Stimulated activated naive CD8-positive, alpha-beta T cell treated with anti-CD3 and anti-CD28 coated beads, Interleukin-15, Interleukin-2, amounts not matched to agents 100 ng/mL and 50 ng/mL, for 24 hours (primary cell): ENCODE measurements at regions not wholly inside any gene's neighbourhood (a gene's known extent, or its start where the extent isn't known, plus 50 kb on each side); places are given as distances from the start of the nearest gene placed in this dataset.

Experiments used
- H3K27ac Mint-ChIP-seq: one replicate; pipeline ENCODE4 v1.8.0; 2021; ENCODE audit warnings: mild to moderate bottlenecking, mixed read lengths
- H3K27me3 Mint-ChIP-seq: one replicate; pipeline ENCODE4 v1.8.0; 2021; ENCODE audit warnings: mixed read lengths
- H3K36me3 Mint-ChIP-seq: one replicate; pipeline ENCODE4 v1.8.0; 2021; ENCODE audit warnings: low read depth, mixed read lengths
- H3K4me1 Mint-ChIP-seq: one replicate; pipeline ENCODE4 v1.8.0; 2021; ENCODE audit warnings: low read depth, mixed read lengths
- H3K4me3 Mint-ChIP-seq: one replicate; pipeline ENCODE4 v1.8.0; 2021; ENCODE audit warnings: mild to moderate bottlenecking, mixed read lengths
- H3K9me3 Mint-ChIP-seq: one replicate; pipeline ENCODE4 v1.8.0; 2021; ENCODE audit warnings: mixed read lengths

GRCh38 chr14:103258211-103258610, 75.8 kb upstream of the EIF5 start:
- H3K4me1 Mint-ChIP-seq, result peaks cover 9% of the 10 kb centered on the region
- no peaks in the 10 kb centered on the region for H3K9me3 Mint-ChIP-seq
- H3K4me3 Mint-ChIP-seq, result no peak overlapping the region
- H3K27me3 Mint-ChIP-seq, result peaks cover 20% of the 10 kb centered on the region
- H3K27ac Mint-ChIP-seq, result no peak overlapping the region
- H3K36me3 Mint-ChIP-seq, result no peaks in the 10 kb centered on the region

GRCh38 chr14:103259184-103259583, 74.9 kb upstream of the EIF5 start:
- no peaks in the 10 kb centered on the region for H3K36me3 Mint-ChIP-seq
- H3K27ac Mint-ChIP-seq, result no peak overlapping the region
- H3K9me3 Mint-ChIP-seq, result no peaks in the 10 kb centered on the region
- no peak overlapping the region for H3K4me3 Mint-ChIP-seq
- H3K4me1 Mint-ChIP-seq, result peaks cover 9% of the 10 kb centered on the region
- H3K27me3 Mint-ChIP-seq, result peaks cover 29% of the 10 kb centered on the region

- H3K9me3 Mint-ChIP-seq, result no peaks in the 10 kb centered on the region
- H3K4me3 Mint-ChIP-seq, result no peak overlapping the region
- peaks cover 9% of the 10 kb centered on the region for H3K4me1 Mint-ChIP-seq
- no peak overlapping the region for H3K27ac Mint-ChIP-seq
- no peaks in the 10 kb centered on the region for H3K36me3 Mint-ChIP-seq
- peaks cover 32% of the 10 kb centered on the region for H3K27me3 Mint-ChIP-seq
Observed at GRCh38 chr14:103259801-103260628, 74.0 kb upstream of the EIF5 start.

- H3K36me3 Mint-ChIP-seq, result no peaks in the 10 kb centered on the region
- no peaks in the 10 kb centered on the region for H3K9me3 Mint-ChIP-seq
- peak overlapping the region; percentile 24 for H3K4me3 Mint-ChIP-seq
- peaks cover 36% of the 10 kb centered on the region for H3K27me3 Mint-ChIP-seq
- no peak overlapping the region for H3K27ac Mint-ChIP-seq
- H3K4me1 Mint-ChIP-seq, result peaks cover 9% of the 10 kb centered on the region
Observed at GRCh38 chr14:103260629-103261124, 73.4 kb upstream of the EIF5 start.

GRCh38 chr14:103267226-103267910, 66.7 kb upstream of the EIF5 start:
- Mint-ChIP-seq H3K27me3 (peaks cover 75% of the 10 kb centered on the region), H3K9me3 (no peaks in the 10 kb centered on the region), H3K4me1 (no peaks in the 10 kb centered on the region), H3K27ac (no peak overlapping the region), H3K4me3 (no peak overlapping the region), H3K36me3 (no peaks in the 10 kb centered on the region)

GRCh38 chr14:103271189-103271588, 62.8 kb upstream of the EIF5 start:
- Mint-ChIP-seq H3K27me3 (peaks cover 69% of the 10 kb centered on the region), H3K4me1 (no peaks in the 10 kb centered on the region), H3K27ac (no peak overlapping the region), H3K36me3 (no peaks in the 10 kb centered on the region), H3K4me3 (no peak overlapping the region), H3K9me3 (no peaks in the 10 kb centered on the region)

GRCh38 chr14:103273145-103273744, 60.8 kb upstream of the EIF5 start:
- Mint-ChIP-seq H3K9me3 (no peaks in the 10 kb centered on the region), H3K4me1 (no peaks in the 10 kb centered on the region), H3K4me3 (no peak overlapping the region), H3K27ac (no peak overlapping the region), H3K36me3 (no peaks in the 10 kb centered on the region), H3K27me3 (peaks cover 69% of the 10 kb centered on the region)

- Mint-ChIP-seq H3K4me3 (no peak overlapping the region), H3K27ac (no peak overlapping the region), H3K27me3 (peaks cover 68% of the 10 kb centered on the region), H3K4me1 (no peaks in the 10 kb centered on the region), H3K36me3 (no peaks in the 10 kb centered on the region), H3K9me3 (no peaks in the 10 kb centered on the region)
Observed at GRCh38 chr14:103273745-103274615, 60.1 kb upstream of the EIF5 start.

- H3K4me3 Mint-ChIP-seq, result no peak overlapping the region
- H3K27ac Mint-ChIP-seq, result no peak overlapping the region
- H3K4me1 Mint-ChIP-seq, result peaks cover 1% of the 10 kb centered on the region
- peaks cover 65% of the 10 kb centered on the region for H3K27me3 Mint-ChIP-seq
- no peaks in the 10 kb centered on the region for H3K9me3 Mint-ChIP-seq
- no peaks in the 10 kb centered on the region for H3K36me3 Mint-ChIP-seq
Observed at GRCh38 chr14:103275000-103275399, 59.0 kb upstream of the EIF5 start.

GRCh38 chr14:103277931-103278330, 56.1 kb upstream of the EIF5 start:
- Mint-ChIP-seq H3K9me3 (no peaks in the 10 kb centered on the region), H3K4me3 (no peak overlapping the region), H3K4me1 (peaks cover 9% of the 10 kb centered on the region), H3K27me3 (peaks cover 70% of the 10 kb centered on the region), H3K27ac (no peak overlapping the region), H3K36me3 (no peaks in the 10 kb centered on the region)

- H3K27ac Mint-ChIP-seq, result no peak overlapping the region
- H3K4me3 Mint-ChIP-seq, result no peak overlapping the region
- peaks cover 9% of the 10 kb centered on the region for H3K4me1 Mint-ChIP-seq
- H3K27me3 Mint-ChIP-seq, result peaks cover 78% of the 10 kb centered on the region
- H3K36me3 Mint-ChIP-seq, result no peaks in the 10 kb centered on the region
- no peaks in the 10 kb centered on the region for H3K9me3 Mint-ChIP-seq
Observed at GRCh38 chr14:103279142-103280025, 54.7 kb upstream of the EIF5 start.

GRCh38 chr14:103280278-103280928, 53.6 kb upstream of the EIF5 start:
- Mint-ChIP-seq H3K27ac (no peak overlapping the region), H3K27me3 (peaks cover 77% of the 10 kb centered on the region), H3K4me1 (peaks cover 9% of the 10 kb centered on the region), H3K4me3 (no peak overlapping the region), H3K9me3 (no peaks in the 10 kb centered on the region), H3K36me3 (no peaks in the 10 kb centered on the region)

GRCh38 chr14:103281496-103282231, 52.4 kb upstream of the EIF5 start:
- Mint-ChIP-seq H3K36me3 (no peaks in the 10 kb centered on the region), H3K9me3 (no peaks in the 10 kb centered on the region), H3K27ac (no peak overlapping the region), H3K4me3 (no peak overlapping the region), H3K4me1 (peaks cover 9% of the 10 kb centered on the region), H3K27me3 (peaks cover 74% of the 10 kb centered on the region)
